Gastrocnemius medialis (tissue), 4 donors: ENCODE measurements at regions not wholly inside any gene's neighbourhood (a gene's known extent, or its start where the extent isn't known, plus 50 kb on each side); places are given as distances from the start of the nearest gene placed in this dataset.
A peak's percentile ranks its signal among the peaks of the same experiment; 100 is the strongest.

ENCODE experiments used
- ATAC-seq, 2 donors: fragments of 150-250 bp; one replicate each; pipeline ENCODE4 v1.9.1; 2016
- DNase-seq, 2 donors: peaks; one replicate each; pipeline ENCODE4 v3.0.0-alpha.2; 2019
- H3K27ac ChIP-seq, 4 donors: fragments of 200-600 bp; sonication (generic); 1 replicate in 1 of 4; 2 replicates in 3 of 4; pipeline ENCODE4 v1.5.1; 2016 to 2018; ENCODE audit warnings: mild to moderate bottlenecking in 2 of 4, moderate library complexity in 1 of 4
- H3K27me3 ChIP-seq, 3 donors: fragments of 200-600 bp; sonication (generic) in 2 of 3; 1 replicate in 1 of 3; 2 replicates in 2 of 3; pipeline versions ENCODE4 v1.5.1 to v1.6.0; 2016 to 2019; ENCODE audit warnings: mild to moderate bottlenecking in 1 of 3, moderate library complexity in 1 of 3
- H3K36me3 ChIP-seq, 2 donors: fragments of 200-600 bp; sonication (generic) in 1 of 2; one replicate each; pipeline ENCODE4 v1.5.1; 2017 to 2018
- H3K4me1 ChIP-seq, 2 donors: fragments of 200-600 bp; sonication (generic) in 1 of 2; one replicate each; pipeline ENCODE4 v1.5.1; 2016 to 2017; ENCODE audit warnings: mild to moderate bottlenecking in 2 of 2
- H3K4me3 ChIP-seq, 4 donors: fragments of 200-600 bp; sonication (generic) in 3 of 4; 1 replicate in 1 of 4; 2 replicates in 3 of 4; pipeline ENCODE4 v1.5.1; 2016 to 2019; ENCODE audit warnings: mild to moderate bottlenecking in 2 of 4
- H3K9me3 ChIP-seq, 3 donors: fragments of 200-600 bp; sonication (generic) in 2 of 3; 1 replicate in 1 of 3; 2 replicates in 2 of 3; pipeline ENCODE4 v1.5.1; 2016 to 2019
- POLR2A ChIP-seq, 2 donors: fragments of 450-650 bp; IDR thresholded peaks; one replicate each; pipeline ENCODE4 v1.6.1; 2017; ENCODE audit warnings: antibody characterized with exemption in 2 of 2, mild to moderate bottlenecking in 2 of 2, moderate library complexity in 2 of 2
- in situ Hi-C, 4 donors: fragments of 200-750 bp; cut with MboI; loops; one replicate each; pipeline versions ENCODE4 v1.15.0 to v1.8.0; 2017; ENCODE audit warnings: low sequenced_read_pairs in 4 of 4
- intact Hi-C: fragments of 100-400 bp; cut with DNase I; formaldehyde crosslinking; loops from one replicate; pipeline ENCODE4 v1.15.1; 2023; ENCODE audit warnings: low total_unique reads
- TF ChIP-seq, protein P1 (sequence below), 5 experiments: fragments of 450-650 bp in 3 of 5; fragments of 200-600 bp in 2 of 5; sonication (generic) in 2 of 5; IDR thresholded peaks in 4 of 5; conservative IDR thresholded peaks in 1 of 5; 1 replicate in 4 of 5; 2 replicates in 1 of 5; pipeline ENCODE4 v1.5.1; 2016 to 2019; ENCODE audit warnings: antibody characterized with exemption in 5 of 5, mild to moderate bottlenecking in 3 of 5, moderate library complexity in 3 of 5

GRCh38 chr2:239826376-239826775 lies 198.8 kb downstream of the NDUFA10 start:
- Histone ChIP-seq H3K4me1 (no peaks in the 10 kb centered on the region), H3K27ac (no peak overlapping the region), H3K9me3 (no peaks in the 10 kb centered on the region), H3K36me3 (no peaks in the 10 kb centered on the region), H3K4me3 (no peak overlapping the region), H3K27me3 (peaks cover 0 to 20% (median 11%) of the 10 kb centered on the region in 3 donors)
- in situ Hi-C loops, result no loop called here
- intact Hi-C loops, result no loop called here
- ATAC-seq (no peak), DNase-seq (no peak)
- no peak for TF ChIP-seq POLR2A (IDR thresholded peaks at IDR 0.05)
- TF ChIP-seq, protein P1, sequence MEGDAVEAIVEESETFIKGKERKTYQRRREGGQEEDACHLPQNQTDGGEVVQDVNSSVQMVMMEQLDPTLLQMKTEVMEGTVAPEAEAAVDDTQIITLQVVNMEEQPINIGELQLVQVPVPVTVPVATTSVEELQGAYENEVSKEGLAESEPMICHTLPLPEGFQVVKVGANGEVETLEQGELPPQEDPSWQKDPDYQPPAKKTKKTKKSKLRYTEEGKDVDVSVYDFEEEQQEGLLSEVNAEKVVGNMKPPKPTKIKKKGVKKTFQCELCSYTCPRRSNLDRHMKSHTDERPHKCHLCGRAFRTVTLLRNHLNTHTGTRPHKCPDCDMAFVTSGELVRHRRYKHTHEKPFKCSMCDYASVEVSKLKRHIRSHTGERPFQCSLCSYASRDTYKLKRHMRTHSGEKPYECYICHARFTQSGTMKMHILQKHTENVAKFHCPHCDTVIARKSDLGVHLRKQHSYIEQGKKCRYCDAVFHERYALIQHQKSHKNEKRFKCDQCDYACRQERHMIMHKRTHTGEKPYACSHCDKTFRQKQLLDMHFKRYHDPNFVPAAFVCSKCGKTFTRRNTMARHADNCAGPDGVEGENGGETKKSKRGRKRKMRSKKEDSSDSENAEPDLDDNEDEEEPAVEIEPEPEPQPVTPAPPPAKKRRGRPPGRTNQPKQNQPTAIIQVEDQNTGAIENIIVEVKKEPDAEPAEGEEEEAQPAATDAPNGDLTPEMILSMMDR (IDR thresholded peaks at IDR 0.05 in 4 of 5, conservative IDR thresholded peaks at IDR 0.05 in 1 of 5), result no peak

DNA sequence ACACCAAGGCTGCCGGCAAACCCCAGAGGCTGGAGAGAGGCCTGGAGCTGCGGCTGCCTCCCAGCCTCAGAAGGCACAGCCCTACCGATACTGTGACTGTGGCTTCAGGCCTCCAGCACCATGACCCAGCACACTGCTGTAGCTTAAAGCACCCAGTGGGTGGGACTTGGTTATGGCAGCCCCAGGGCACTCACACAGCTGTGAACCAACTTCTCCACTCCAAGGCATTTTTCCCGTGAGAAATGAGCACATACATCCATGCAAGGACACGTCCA lies 199.5 kb downstream of the NDUFA10 start:
- in situ Hi-C loops (no loop called here), intact Hi-C loops (no loop called here)
- H3K27ac ChIP-seq, result no peak overlapping the region
- no peaks in the 10 kb centered on the region for H3K4me1 ChIP-seq
- no peak for ATAC-seq
- no peaks in the 10 kb centered on the region for H3K9me3 ChIP-seq
- no peak for DNase-seq
- no peaks in the 10 kb centered on the region for H3K36me3 ChIP-seq
- no peak overlapping the region for H3K4me3 ChIP-seq
- TF ChIP-seq, protein P1 (IDR thresholded peaks at IDR 0.05 in 4 of 5, conservative IDR thresholded peaks at IDR 0.05 in 1 of 5), result no peak
- TF ChIP-seq POLR2A (IDR thresholded peaks at IDR 0.05), result no peak
- peaks cover 4 to 20% (median 11%) of the 10 kb centered on the region in 3 donors for H3K27me3 ChIP-seq

DNA sequence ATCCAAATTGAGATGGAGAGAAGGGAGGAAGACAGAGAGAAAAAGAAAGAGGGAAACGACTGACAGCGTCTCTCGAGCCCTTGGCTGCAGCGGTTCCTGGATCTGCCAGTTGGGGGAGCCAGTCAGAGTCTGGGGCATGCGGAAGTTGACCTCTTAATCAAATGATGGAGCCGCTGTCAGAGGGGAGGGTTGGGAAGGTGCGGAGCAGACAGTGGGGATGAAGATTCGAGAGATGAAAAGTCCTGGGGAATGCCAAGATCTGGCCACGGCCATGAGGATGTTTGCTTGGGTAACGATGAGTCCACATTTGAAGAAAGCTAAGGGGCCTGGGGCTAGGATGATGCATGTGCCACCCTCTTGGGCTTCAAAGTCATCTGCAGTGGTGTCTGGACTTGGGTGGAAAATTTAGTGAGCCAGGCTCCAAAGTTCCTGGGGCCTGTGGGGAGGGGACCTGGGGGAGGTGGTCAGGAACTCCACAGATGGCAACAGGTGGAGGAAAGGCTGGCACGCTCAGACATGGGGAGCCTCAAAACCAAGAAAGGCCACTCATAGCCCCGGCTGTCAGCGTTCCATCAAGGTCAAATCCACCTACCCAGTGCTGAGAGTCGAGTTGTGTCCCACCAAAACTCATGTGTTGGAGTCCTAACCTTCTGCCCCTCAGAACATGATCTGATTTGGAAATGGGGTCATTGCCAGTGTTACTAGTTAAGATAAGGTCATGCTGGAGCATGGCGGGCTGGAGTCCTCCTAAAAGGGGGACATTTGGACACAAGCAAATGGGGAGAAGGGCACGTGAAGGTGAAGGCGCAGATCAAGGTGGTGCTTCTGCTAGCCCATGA lies 200.1 kb downstream of the NDUFA10 start:
- in situ Hi-C loops (no loop called here), intact Hi-C loops (no loop called here)
- no peaks in the 10 kb centered on the region for H3K9me3 ChIP-seq
- no peaks in the 10 kb centered on the region for H3K4me1 ChIP-seq
- H3K36me3 ChIP-seq, result no peaks in the 10 kb centered on the region
- no peak overlapping the region for H3K27ac ChIP-seq
- no peak for TF ChIP-seq POLR2A (IDR thresholded peaks at IDR 0.05)
- TF ChIP-seq, protein P1 (IDR thresholded peaks at IDR 0.05 in 4 of 5, conservative IDR thresholded peaks at IDR 0.05 in 1 of 5), result no peak
- no peak overlapping the region for H3K4me3 ChIP-seq
- no peak for ATAC-seq
- peaks cover 4 to 20% (median 11%) of the 10 kb centered on the region in 3 donors for H3K27me3 ChIP-seq
- no peak for DNase-seq

DNA sequence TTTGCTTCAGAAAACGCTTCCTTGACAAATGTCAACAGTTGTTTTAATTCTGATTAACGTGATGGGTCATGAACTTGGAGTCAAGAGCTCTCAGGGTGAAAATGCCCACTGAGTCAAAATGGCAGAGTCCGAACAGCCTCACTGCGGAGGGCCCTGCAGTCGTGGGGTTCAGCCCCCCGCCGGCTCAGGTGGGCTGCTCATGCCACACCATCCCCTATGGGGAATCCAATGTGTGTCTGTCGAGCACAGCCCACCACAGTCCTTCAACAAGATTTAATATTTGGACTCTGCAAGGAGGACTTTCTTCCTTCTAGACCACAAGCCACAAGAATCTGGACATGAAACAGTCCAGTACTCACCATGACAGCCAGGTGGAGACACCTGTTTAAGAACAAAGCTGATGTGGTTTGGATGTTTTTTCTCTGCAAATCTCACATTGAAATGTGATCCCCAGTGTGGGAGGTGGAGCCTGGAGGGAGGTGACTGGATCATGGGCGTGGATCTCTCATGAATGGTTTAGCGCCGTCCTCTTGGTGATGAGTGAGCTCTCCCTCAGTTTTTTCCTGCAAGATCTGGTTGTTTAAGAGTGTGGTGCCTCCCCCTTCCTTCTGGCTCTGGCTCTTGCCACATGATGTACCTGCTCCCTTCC lies 201.0 kb downstream of the NDUFA10 start:
- H3K9me3 ChIP-seq, result no peaks in the 10 kb centered on the region
- no peaks in the 10 kb centered on the region for H3K4me1 ChIP-seq
- in situ Hi-C loops (no loop called here), intact Hi-C loops (no loop called here)
- no peak overlapping the region for H3K27ac ChIP-seq
- no peak for ATAC-seq
- TF ChIP-seq, protein P1 (IDR thresholded peaks at IDR 0.05 in 4 of 5, conservative IDR thresholded peaks at IDR 0.05 in 1 of 5), result no peak
- no peak for TF ChIP-seq POLR2A (IDR thresholded peaks at IDR 0.05)
- H3K4me3 ChIP-seq, result no peak overlapping the region
- H3K36me3 ChIP-seq, result no peaks in the 10 kb centered on the region
- peaks cover 4 to 20% (median 11%) of the 10 kb centered on the region in 3 donors for H3K27me3 ChIP-seq
- peak in 1 of 2 donors; percentile 4 for DNase-seq
